ENCODE measurements at regions not wholly inside any gene's neighbourhood (a gene's known extent, or its start where the extent isn't known, plus 50 kb on each side); places are given as distances from the start of the nearest gene placed in this dataset.
A peak's percentile ranks its signal among the peaks of the same experiment; 100 is the strongest.
"Not testable (repeated sequence)": the region's sequence is repeated elsewhere in the genome, so short reads cannot be mapped to it uniquely, and the experiment has no call there.

GRCh38 chr13:56586976-56587375 lies 553.7 kb upstream of the PRR20A start:
- no peaks in the 10 kb centered on the region for H3K4me1 ChIP-seq
- TF ChIP-seq CTCF (IDR thresholded peaks at IDR 0.05) (no peak), POLR2A (IDR thresholded peaks at IDR 0.05) (no peak)
- DNase-seq, result no peak
- H3K36me3 ChIP-seq, result no peaks in the 10 kb centered on the region
- H3K27me3 ChIP-seq, result no peaks in the 10 kb centered on the region
- H3K9me3 ChIP-seq, result no peaks in the 10 kb centered on the region
- H3K4me3 ChIP-seq, result no peak overlapping the region
- no peak overlapping the region for H3K27ac ChIP-seq

GRCh38 chr13:56615572-56615971 lies 525.1 kb upstream of the PRR20A start:
- no peak for DNase-seq
- Histone ChIP-seq H3K4me1 (no peaks in the 10 kb centered on the region), H3K4me3 (no peak overlapping the region), H3K27ac (no peak overlapping the region), H3K9me3 (no peaks in the 10 kb centered on the region), H3K27me3 (no peaks in the 10 kb centered on the region), H3K36me3 (no peaks in the 10 kb centered on the region)
- TF ChIP-seq CTCF (IDR thresholded peaks at IDR 0.05), result no peak
- TF ChIP-seq POLR2A (IDR thresholded peaks at IDR 0.05), result no peak

- Histone ChIP-seq H3K4me1 (no peaks in the 10 kb centered on the region), H3K27me3 (no peaks in the 10 kb centered on the region), H3K4me3 (no peak overlapping the region), H3K27ac (no peak overlapping the region), H3K9me3 (peaks cover 0 to 6% (median 0%) of the 10 kb centered on the region in 4 donors), H3K36me3 (no peaks in the 10 kb centered on the region)
- TF ChIP-seq POLR2A (IDR thresholded peaks at IDR 0.05), result no peak
- no peak for TF ChIP-seq CTCF (IDR thresholded peaks at IDR 0.05)
- DNase-seq, result no peak
Measured at GRCh38 chr13:56622840-56623239, 517.9 kb upstream of the PRR20A start.

- not testable (repeated sequence) for H3K36me3 ChIP-seq, H3K4me1 ChIP-seq, H3K27me3 ChIP-seq, H3K9me3 ChIP-seq, H3K27ac ChIP-seq, H3K4me3 ChIP-seq
- DNase-seq, result peak in 1 of 3 donors; percentile 44
Measured at GRCh38 chr13:56628886-56629285, 511.8 kb upstream of the PRR20A start.

- not testable (repeated sequence) for H3K4me3 ChIP-seq, H3K36me3 ChIP-seq, H3K9me3 ChIP-seq, H3K27ac ChIP-seq, H3K27me3 ChIP-seq, H3K4me1 ChIP-seq, DNase-seq
Measured at GRCh38 chr13:56631060-56631459, 509.7 kb upstream of the PRR20A start.

GRCh38 chr13:56653043-56653442 lies 487.7 kb upstream of the PRR20A start:
- H3K4me1 ChIP-seq, result no peaks in the 10 kb centered on the region
- TF ChIP-seq POLR2A (IDR thresholded peaks at IDR 0.05) (no peak), CTCF (IDR thresholded peaks at IDR 0.05) (no peak)

GRCh38 chr13:56659041-56659471 lies 481.7 kb upstream of the PRR20A start:
- H3K4me1 ChIP-seq, result no peaks in the 10 kb centered on the region
- H3K9me3 ChIP-seq, result peaks cover 0 to 8% (median 2%) of the 10 kb centered on the region in 4 donors
- no peaks in the 10 kb centered on the region for H3K36me3 ChIP-seq
- H3K27me3 ChIP-seq, result no peaks in the 10 kb centered on the region
- H3K27ac ChIP-seq, result no peak overlapping the region
- no peak for TF ChIP-seq CTCF (IDR thresholded peaks at IDR 0.05)
- TF ChIP-seq POLR2A (IDR thresholded peaks at IDR 0.05), result no peak
- peak in 1 of 3 donors; percentile 26 for DNase-seq
- no peak overlapping the region for H3K4me3 ChIP-seq

More at GRCh38 chr13:56653043-56653442, 487.7 kb upstream of the PRR20A start:
- Histone ChIP-seq H3K36me3 (no peaks in the 10 kb centered on the region), H3K4me3 (no peak overlapping the region), H3K9me3 (no peaks in the 10 kb centered on the region), H3K27ac (no peak overlapping the region), H3K27me3 (no peaks in the 10 kb centered on the region)
- no peak for DNase-seq

Data from Peyer's patch (tissue), 4 donors.